HG03066 (cell line): ENCODE measurements at regions not wholly inside any gene's neighbourhood (a gene's known extent, or its start where the extent isn't known, plus 50 kb on each side); places are given as distances from the start of the nearest gene placed in this dataset.
"Not testable (repeated sequence)": the region's sequence is repeated elsewhere in the genome, so short reads cannot be mapped to it uniquely, and the experiment has no call there.

Experiments used
- ATAC-seq: cut with Tn5 transposase; IDR thresholded peaks from one replicate; pipeline ENCODE4 v1.9.1; 2021; ENCODE audit warnings: low read depth; ENCODE audit not compliant: unreplicated experiment

GRCh38 chr2:175834477-175834876 is 167.6 kb downstream of the LNPK start:
- no peak for ATAC-seq

- no peak for ATAC-seq
Measured at GRCh38 chr2:175832866-175833265, 169.2 kb downstream of the LNPK start.

GRCh38 chr2:175829741-175830140 is 172.3 kb downstream of the LNPK start:
- no peak for ATAC-seq

- no peak for ATAC-seq
Measured at GRCh38 chr2:175827856-175828255, 174.2 kb downstream of the LNPK start.

GRCh38 chr2:175824243-175824642 is 177.8 kb downstream of the LNPK start:
- ATAC-seq = no peak

GRCh38 chr2:175823707-175824073 is 178.4 kb downstream of the LNPK start:
- no peak for ATAC-seq

GRCh38 chr2:175823002-175823706 is 178.9 kb downstream of the LNPK start:
- no peak for ATAC-seq

GRCh38 chr2:175817221-175817620 is 184.8 kb downstream of the LNPK start:
- no peak for ATAC-seq

GRCh38 chr2:175815537-175815936 is 186.5 kb downstream of the LNPK start:
- ATAC-seq = no peak

GRCh38 chr2:175811971-175812370 is 190.1 kb downstream of the LNPK start:
- no peak for ATAC-seq

GRCh38 chr2:175808858-175809257 is 193.2 kb downstream of the LNPK start:
- ATAC-seq = no peak

GRCh38 chr2:175808078-175808477 is 194.0 kb downstream of the LNPK start:
- ATAC-seq = no peak

GRCh38 chr2:175807031-175807873 is 194.8 kb downstream of the LNPK start:
- ATAC-seq = no peak

GRCh38 chr2:175806570-175806969 is 195.5 kb downstream of the LNPK start:
- no peak for ATAC-seq

- ATAC-seq = no peak
Measured at GRCh38 chr2:175806125-175806490, 196.0 kb downstream of the LNPK start.

GRCh38 chr2:175805442-175806124 is 196.5 kb downstream of the LNPK start:
- no peak for ATAC-seq

GRCh38 chr2:175804122-175804521 is 197.9 kb downstream of the LNPK start:
- ATAC-seq = no peak

- ATAC-seq = not testable (repeated sequence)
Measured at GRCh38 chr2:175796422-175796821, 205.6 kb downstream of the LNPK start.

- ATAC-seq = no peak
Measured at GRCh38 chr2:175793648-175794047, 208.4 kb downstream of the LNPK start.

- ATAC-seq = no peak
Measured at GRCh38 chr2:175792881-175793280, 209.2 kb downstream of the LNPK start.

- no peak for ATAC-seq
Measured at GRCh38 chr2:175792199-175792598, 209.9 kb downstream of the LNPK start.
